Upper lobe of left lung (tissue), 4 donors: ENCODE measurements at regions not wholly inside any gene's neighbourhood (a gene's known extent, or its start where the extent isn't known, plus 50 kb on each side); places are given as distances from the start of the nearest gene placed in this dataset.
"Not testable (repeated sequence)": the region's sequence is repeated elsewhere in the genome, so short reads cannot be mapped to it uniquely, and the experiment has no call there.

Experiments
- EP300 ChIP-seq, 4 donors: sonication (generic); formaldehyde crosslinking; IDR thresholded peaks; one replicate each; pipeline ENCODE4 v1.5.1; 2017; ENCODE audit warnings: antibody characterized with exemption in 4 of 4, control low read depth in 2 of 4
- POLR2A ChIP-seq, 4 donors: fragments of 450-650 bp; IDR thresholded peaks; one replicate each; pipeline ENCODE4 v1.5.1; 2016 to 2017; ENCODE audit warnings: antibody characterized with exemption in 4 of 4, mild to moderate bottlenecking in 2 of 4
- POLR2AphosphoS5 ChIP-seq, 2 donors: sonication (generic); formaldehyde crosslinking; IDR thresholded peaks; one replicate each; pipeline ENCODE4 v1.5.1; 2017; ENCODE audit warnings: antibody characterized with exemption in 2 of 2
- TF ChIP-seq, protein P1 (sequence below), 6 experiments: fragments of 450-650 bp in 4 of 6; fragments of 200-600 bp in 2 of 6; sonication (generic) in 2 of 6; IDR thresholded peaks; one replicate each; pipeline ENCODE4 v1.5.1; 2016 to 2019; ENCODE audit warnings: antibody characterized with exemption in 6 of 6

DNA sequence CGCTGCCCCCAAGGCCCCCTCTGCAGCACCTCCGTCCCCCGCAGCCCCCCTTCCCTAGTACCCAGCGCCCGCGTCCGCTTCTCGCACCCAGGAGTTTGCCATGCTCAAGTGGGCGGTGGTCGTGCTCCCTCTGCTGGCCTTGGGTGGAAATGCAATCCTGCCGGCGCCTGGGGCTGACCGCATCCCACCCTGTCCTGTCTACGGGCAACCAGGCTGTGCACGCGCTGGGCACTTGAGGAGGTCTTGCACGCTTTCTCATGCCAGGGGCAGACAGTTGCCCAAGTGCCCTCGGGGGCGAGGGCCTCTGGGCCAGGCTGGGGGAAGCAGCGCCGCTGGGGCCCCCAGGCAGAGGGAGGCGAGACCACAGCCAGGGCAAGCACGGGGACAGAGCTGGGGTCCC lies 1450.7 kb upstream of the TPTE start:
- TF ChIP-seq, protein P1, sequence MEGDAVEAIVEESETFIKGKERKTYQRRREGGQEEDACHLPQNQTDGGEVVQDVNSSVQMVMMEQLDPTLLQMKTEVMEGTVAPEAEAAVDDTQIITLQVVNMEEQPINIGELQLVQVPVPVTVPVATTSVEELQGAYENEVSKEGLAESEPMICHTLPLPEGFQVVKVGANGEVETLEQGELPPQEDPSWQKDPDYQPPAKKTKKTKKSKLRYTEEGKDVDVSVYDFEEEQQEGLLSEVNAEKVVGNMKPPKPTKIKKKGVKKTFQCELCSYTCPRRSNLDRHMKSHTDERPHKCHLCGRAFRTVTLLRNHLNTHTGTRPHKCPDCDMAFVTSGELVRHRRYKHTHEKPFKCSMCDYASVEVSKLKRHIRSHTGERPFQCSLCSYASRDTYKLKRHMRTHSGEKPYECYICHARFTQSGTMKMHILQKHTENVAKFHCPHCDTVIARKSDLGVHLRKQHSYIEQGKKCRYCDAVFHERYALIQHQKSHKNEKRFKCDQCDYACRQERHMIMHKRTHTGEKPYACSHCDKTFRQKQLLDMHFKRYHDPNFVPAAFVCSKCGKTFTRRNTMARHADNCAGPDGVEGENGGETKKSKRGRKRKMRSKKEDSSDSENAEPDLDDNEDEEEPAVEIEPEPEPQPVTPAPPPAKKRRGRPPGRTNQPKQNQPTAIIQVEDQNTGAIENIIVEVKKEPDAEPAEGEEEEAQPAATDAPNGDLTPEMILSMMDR (IDR thresholded peaks at IDR 0.05), result not testable (repeated sequence)
- not testable (repeated sequence) for TF ChIP-seq EP300, POLR2A, POLR2AphosphoS5 (IDR thresholded peaks at IDR 0.05)
